Aorta (tissue), 5 donors: ENCODE measurements at regions not wholly inside any gene's neighbourhood (a gene's known extent, or its start where the extent isn't known, plus 50 kb on each side); places are given as distances from the start of the nearest gene placed in this dataset.
"Not testable (repeated sequence)": the region's sequence is repeated elsewhere in the genome, so short reads cannot be mapped to it uniquely, and the experiment has no call there.

Experiments used
- ATAC-seq: fragments of 200-7000 bp; cut with Tn5 transposase; one replicate; pipeline ENCODE4 v1.9.1; 2022; ENCODE audit warnings: moderate library complexity; ENCODE audit not compliant: low FRiP score
- DNase-seq, 2 donors: peaks; one replicate each; pipeline ENCODE4 v3.0.0-alpha.2; 2020
- H3K27ac ChIP-seq, 2 donors: one replicate each; pipeline ENCODE4 v1.5.1; 2013; ENCODE audit warnings: low read length in 2 of 2, mild to moderate bottlenecking in 2 of 2, moderate library complexity in 2 of 2, control low read depth in 1 of 2, inconsistent platforms in 1 of 2, low read depth in 1 of 2
- H3K27me3 ChIP-seq, 2 donors: one replicate each; pipeline ENCODE4 v1.6.1; 2013; ENCODE audit warnings: control low read depth in 1 of 2, low read length in 1 of 2, mild to moderate bottlenecking in 1 of 2, moderate library complexity in 1 of 2; ENCODE audit not compliant: insufficient read depth in 2 of 2, control insufficient read depth in 1 of 2
- H3K36me3 ChIP-seq, 2 donors: one replicate each; pipeline ENCODE4 v1.6.1; 2013; ENCODE audit warnings: control low read depth in 1 of 2, low read length in 1 of 2, mild to moderate bottlenecking in 1 of 2; ENCODE audit not compliant: insufficient read depth in 2 of 2, control insufficient read depth in 1 of 2
- H3K4me1 ChIP-seq, 2 donors: one replicate each; pipeline ENCODE4 v1.6.1; 2013; ENCODE audit warnings: low read length in 2 of 2, control low read depth in 1 of 2, mild to moderate bottlenecking in 1 of 2, moderate library complexity in 1 of 2; ENCODE audit not compliant: insufficient read depth in 2 of 2, control insufficient read depth in 1 of 2
- H3K4me3 ChIP-seq, 2 donors: one replicate each; pipeline ENCODE4 v1.5.1; 2013; ENCODE audit warnings: low read length in 2 of 2, control low read depth in 1 of 2, mild to moderate bottlenecking in 1 of 2
- H3K9me3 ChIP-seq: one replicate; pipeline ENCODE4 v1.6.1; 2013; ENCODE audit warnings: mild to moderate bottlenecking, low read length; ENCODE audit not compliant: control insufficient read depth
- WGBS, 2 donors: extraction: QIAGEN DNeasy Blood & Tissue Kit; methylation state at CpG; one replicate each; pipeline ENCODE4 v1.1.7; 2013; 5-methylcytosine and 5-hydroxymethylcytosine counted together
- intact Hi-C, 2 donors: fragments of 100-400 bp; cut with DNase I; formaldehyde crosslinking; loops; one replicate each; pipeline versions ENCODE4 v1.14.2 to v1.15.0; 2022
- donor health status: healthy with polysubstance abuse.
- donor health status: Bipolar disorder and iron deficiency.
- donor health status: DM: no; HTN: no; CAD: no.
- donor health status: DM: no; HTN: no; CAD: no.
- donor health status: DM: yes; HTN: yes; CAD: no.

DNA sequence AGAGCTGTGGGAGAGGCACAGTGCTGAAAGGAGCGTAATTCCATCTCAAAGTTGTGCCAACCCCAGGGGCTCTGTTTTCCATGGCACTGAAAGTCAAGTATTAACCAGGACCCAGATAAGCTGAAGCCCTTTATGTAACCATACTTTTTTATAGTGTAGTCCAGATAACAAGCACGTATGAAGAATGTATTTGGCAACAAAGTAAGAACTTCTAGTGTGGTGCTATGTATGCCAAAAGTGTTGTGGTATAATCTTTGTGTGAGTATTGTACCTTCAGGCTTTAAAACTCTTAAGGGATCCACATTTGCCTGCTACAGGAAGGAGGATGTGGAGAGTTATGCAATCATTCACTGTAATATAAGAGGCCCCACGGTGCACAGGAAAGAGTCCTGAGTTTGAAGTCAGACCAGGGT is 129.4 kb downstream of the IBTK start:
- H3K27ac ChIP-seq: no peak overlapping the region
- H3K4me3 ChIP-seq: no peak overlapping the region
- ATAC-seq (no peak), DNase-seq (no peak)
- H3K4me1 ChIP-seq: peaks cover 0 to 2% of the 10 kb centered on the region in 2 donors
- intact Hi-C loops: no loop called here
- H3K9me3 ChIP-seq: no peaks in the 10 kb centered on the region
- WGBS, 2 donors: 16 to 18% methylated on average over 3 of the region's 3 CpGs
- H3K36me3 ChIP-seq: no peaks in the 10 kb centered on the region
- H3K27me3 ChIP-seq: peaks cover 0 to 2% of the 10 kb centered on the region in 2 donors

DNA sequence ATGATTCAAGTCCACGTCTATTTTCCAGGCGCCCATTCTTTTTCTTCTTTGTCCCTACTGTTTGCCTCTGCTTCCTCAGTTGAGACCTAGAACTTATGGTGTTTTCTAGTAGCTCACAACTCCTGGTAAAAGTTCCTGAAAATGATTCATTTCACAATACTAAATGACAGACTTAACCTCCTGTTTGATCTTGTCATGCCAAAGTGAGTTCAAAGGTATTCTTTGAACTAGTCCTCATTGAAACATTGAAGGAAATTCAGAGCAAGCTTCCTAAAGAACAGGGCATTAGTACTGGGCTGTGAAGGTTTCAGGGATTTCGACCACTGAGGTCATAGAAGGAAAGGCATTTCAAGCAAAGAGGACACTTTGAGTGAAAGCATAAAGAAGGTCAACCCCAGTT is 132.8 kb downstream of the IBTK start:
- Histone ChIP-seq H3K4me1 (peaks cover 0 to 2% of the 10 kb centered on the region in 2 donors), H3K27me3 (peaks cover 0 to 2% of the 10 kb centered on the region in 2 donors), H3K36me3 (no peaks in the 10 kb centered on the region), H3K4me3 (no peak overlapping the region), H3K27ac (no peak overlapping the region), H3K9me3 (no peaks in the 10 kb centered on the region)
- no peak for ATAC-seq
- 91 to 96% methylated on average over 3 of the region's 3 CpGs for WGBS, 2 donors
- DNase-seq: no peak
- intact Hi-C loops: no loop called here

DNA sequence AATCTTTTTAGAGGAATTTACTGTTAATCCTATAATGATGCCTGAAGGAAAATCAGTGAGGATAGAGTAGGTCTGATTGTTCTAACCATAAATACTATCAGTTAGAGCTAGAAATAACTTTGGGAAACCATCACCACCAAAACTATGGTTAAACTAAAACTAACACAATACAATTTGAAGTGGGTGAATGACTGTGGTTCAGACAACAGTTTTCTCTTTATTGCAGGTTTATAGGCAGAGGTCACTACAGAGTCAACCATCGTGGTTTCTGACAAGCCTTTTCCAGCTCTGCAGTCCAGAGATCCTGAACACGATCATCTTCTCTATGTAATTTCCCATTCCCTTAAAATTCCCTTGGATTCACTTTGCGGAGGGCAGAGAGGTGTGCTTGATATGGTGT is 134.3 kb downstream of the IBTK start:
- ATAC-seq: no peak
- intact Hi-C loops: no loop called here
- H3K27me3 ChIP-seq: peaks cover 0 to 2% of the 10 kb centered on the region in 2 donors

DNA sequence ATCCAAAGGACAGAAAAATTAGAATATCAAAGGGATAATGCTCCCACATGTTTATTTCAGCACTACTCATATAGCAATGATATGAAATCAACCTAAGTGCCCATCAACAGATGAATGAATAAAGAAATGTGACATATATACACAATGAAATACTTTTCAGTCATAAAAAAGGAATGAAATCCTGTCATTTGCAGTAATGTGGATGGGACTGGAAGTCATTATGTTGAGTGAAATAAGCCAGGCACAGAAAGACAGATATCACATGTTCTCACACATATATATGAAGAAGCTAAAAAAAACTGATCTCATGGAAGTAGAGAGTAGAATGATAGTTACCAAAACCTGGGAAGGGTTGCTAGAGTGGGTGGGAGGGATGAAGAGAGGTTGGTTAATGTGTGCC is 135.7 kb downstream of the IBTK start:
- Histone ChIP-seq H3K9me3 (no peaks in the 10 kb centered on the region), H3K27ac (no peak overlapping the region)

More for the DNA sequence above, 134.3 kb downstream of the IBTK start:
- H3K4me1 ChIP-seq: no peaks in the 10 kb centered on the region
- no peaks in the 10 kb centered on the region for H3K9me3 ChIP-seq
- no peak for DNase-seq
- no peak overlapping the region for H3K4me3 ChIP-seq
- 87 to 94% methylated on average over 3 of the region's 3 CpGs for WGBS, 2 donors
- no peaks in the 10 kb centered on the region for H3K36me3 ChIP-seq
- no peak overlapping the region for H3K27ac ChIP-seq

DNA sequence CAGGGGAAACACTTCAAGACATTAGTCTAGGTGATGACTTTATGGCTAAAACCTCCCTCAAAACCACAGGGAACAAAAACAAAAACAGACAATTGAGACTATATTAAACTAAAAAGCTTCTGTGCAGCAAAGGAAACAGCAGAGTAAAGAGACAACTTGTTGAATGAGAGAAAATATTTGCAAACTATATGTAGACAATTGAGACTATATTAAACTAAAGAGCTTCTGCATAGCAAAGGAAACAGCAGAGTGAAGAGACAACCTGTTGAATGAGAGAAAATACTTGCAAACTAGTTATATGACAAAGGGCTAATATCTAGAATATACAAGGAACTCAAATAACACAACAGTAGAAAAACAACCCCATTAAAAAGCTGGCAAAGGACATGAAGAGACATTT is 136.4 kb downstream of the IBTK start:
- Histone ChIP-seq H3K36me3 (no peaks in the 10 kb centered on the region), H3K4me3 (no peak overlapping the region), H3K27ac (no peak overlapping the region), H3K9me3 (no peaks in the 10 kb centered on the region), H3K4me1 (no peaks in the 10 kb centered on the region), H3K27me3 (peaks cover 0 to 2% of the 10 kb centered on the region in 2 donors)
- DNase-seq (no peak), ATAC-seq (no peak)
- intact Hi-C loops: no loop called here

More for the DNA sequence above, 135.7 kb downstream of the IBTK start:
- ATAC-seq (no peak), DNase-seq (no peak)
- Histone ChIP-seq H3K4me3 (no peak overlapping the region), H3K36me3 (no peaks in the 10 kb centered on the region), H3K4me1 (no peaks in the 10 kb centered on the region), H3K27me3 (peaks cover 0 to 2% of the 10 kb centered on the region in 2 donors)
- intact Hi-C loops: no loop called here

DNA sequence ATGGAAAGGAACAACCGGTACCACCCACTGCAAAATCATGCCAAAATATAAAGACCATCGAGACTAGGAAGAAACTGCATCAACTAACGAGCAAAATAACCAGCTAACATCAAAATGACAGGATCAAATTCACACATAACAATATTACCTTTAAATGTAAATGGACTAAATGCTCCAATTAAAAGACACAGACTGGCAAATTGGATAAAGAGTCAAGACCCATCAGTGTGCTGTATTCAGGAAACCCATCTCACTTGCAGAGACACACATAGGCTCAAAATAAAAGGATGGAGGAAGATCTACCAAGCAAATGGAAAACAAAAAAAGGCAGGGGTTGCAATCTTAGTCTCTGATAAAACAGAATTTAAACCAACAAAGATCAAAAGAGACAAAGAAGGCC is 144.4 kb downstream of the IBTK start:
- 90 to 95% methylated on average over 3 of the region's 3 CpGs for WGBS, 2 donors
- intact Hi-C loops, H3K4me1 ChIP-seq, H3K36me3 ChIP-seq, H3K9me3 ChIP-seq, ATAC-seq, H3K27me3 ChIP-seq, DNase-seq, H3K27ac ChIP-seq, H3K4me3 ChIP-seq: not testable (repeated sequence)

DNA sequence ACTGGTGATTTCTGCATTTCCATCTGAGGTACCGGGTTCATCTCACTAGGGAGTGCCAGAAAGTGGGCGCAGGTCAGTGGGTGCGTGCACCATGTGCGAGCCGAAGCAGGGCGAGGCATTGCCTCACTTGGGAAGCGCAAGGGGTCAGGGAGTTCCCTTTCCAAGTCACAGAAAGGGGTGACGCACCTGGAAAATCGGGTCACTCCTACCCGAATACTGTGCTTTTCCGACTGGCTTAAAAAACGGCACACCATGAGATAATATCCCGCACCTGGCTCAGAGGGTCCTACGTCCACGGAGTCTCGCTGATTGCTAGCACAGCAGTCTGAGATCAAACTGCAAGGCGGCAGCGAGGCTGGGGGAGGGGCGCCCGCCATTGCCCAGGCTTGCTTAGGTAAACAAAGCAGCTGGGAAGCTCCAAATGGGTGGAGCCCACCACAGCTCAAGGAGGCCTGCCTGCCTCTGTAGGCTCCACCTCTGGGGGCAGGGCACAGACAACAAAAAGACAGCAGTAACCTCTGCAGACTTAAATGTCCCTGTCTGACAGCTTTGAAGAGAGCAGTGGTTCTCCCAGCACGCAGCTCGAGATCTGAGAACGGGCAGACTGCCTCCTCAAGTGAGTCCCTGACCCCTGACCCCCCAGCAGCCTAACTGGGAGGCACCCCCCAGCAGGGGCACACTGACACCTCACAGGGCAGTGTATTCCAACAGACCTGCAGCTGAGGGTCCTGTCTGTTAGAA is 146.0 kb downstream of the IBTK start:
- H3K27me3 ChIP-seq, H3K4me3 ChIP-seq, ATAC-seq, intact Hi-C loops, DNase-seq, H3K36me3 ChIP-seq, H3K27ac ChIP-seq, H3K4me1 ChIP-seq, H3K9me3 ChIP-seq: not testable (repeated sequence)
- 68 to 73% methylated on average over 19 to 23 of the region's 23 CpGs for WGBS, 2 donors

DNA sequence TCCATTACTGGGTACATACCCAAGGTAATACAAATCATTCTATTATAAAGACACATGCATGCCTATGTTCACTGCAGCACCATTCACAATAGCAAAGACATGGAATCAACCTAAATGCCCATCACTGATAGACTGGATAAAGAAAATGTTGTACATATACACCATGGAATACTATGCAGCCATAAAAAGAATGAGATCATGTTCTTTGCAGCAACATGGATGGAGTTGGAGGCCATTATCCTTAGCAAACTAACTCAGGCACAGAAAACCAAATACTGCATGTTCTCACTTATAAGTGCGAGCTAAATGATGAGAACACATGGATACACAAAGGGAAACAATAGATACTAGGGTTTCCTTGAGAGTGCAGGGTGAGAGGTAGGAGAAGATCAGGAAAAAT is 146.8 kb downstream of the IBTK start:
- H3K27me3 ChIP-seq, H3K36me3 ChIP-seq, H3K4me3 ChIP-seq, ATAC-seq, H3K9me3 ChIP-seq, H3K27ac ChIP-seq, intact Hi-C loops, DNase-seq, H3K4me1 ChIP-seq: not testable (repeated sequence)
- WGBS, 2 donors: 87 to 94% methylated on average over 1 of the region's 1 CpG

DNA sequence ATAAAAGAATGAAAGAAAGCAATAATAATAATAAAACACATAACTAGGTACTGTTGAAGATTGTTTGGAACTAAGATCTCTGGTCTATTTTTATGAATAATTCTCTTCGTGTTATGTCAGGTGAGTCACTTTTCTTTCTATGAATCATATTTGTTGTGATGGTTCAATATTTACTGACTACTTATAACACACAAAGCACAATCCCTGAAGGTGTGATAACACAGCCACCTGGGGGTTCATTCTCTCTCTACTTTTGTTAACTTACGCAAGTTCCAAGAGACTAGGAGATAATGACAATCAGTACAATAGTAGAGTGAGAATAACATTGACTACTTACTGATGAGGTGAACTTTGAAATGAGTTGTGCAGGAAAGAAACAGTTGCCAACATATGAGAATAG is 149.9 kb downstream of the IBTK start:
- Histone ChIP-seq H3K4me1 (no peaks in the 10 kb centered on the region), H3K27me3 (no peaks in the 10 kb centered on the region), H3K27ac (no peak overlapping the region), H3K36me3 (no peaks in the 10 kb centered on the region), H3K9me3 (no peaks in the 10 kb centered on the region), H3K4me3 (no peak overlapping the region)
- 89 to 93% methylated on average over 2 of the region's 2 CpGs for WGBS, 2 donors
- DNase-seq (no peak), ATAC-seq (no peak)
- intact Hi-C loops: no loop called here
